H1 (cell line): ENCODE measurements at regions not wholly inside any gene's neighbourhood (a gene's known extent, or its start where the extent isn't known, plus 50 kb on each side); places are given as distances from the start of the nearest gene placed in this dataset.

Experiments used
- CTCF ChIA-PET: fragments of 300-600 bp; sonication (Branson Sonifier 250); formaldehyde crosslinking; loops from one replicate; lab custom pipeline; 2021; ENCODE audit not compliant: partially characterized antibody; lab: Charles Lee
- POLR2A ChIA-PET: fragments of 300-600 bp; sonication (Branson Sonifier 250); formaldehyde crosslinking; loops from one replicate; lab custom pipeline; 2021; ENCODE audit warnings: inconsistent platforms; ENCODE audit not compliant: partially characterized antibody; lab: Charles Lee
- DNase-seq, 2 experiments: peaks; one replicate each; pipeline versions ENCODE4 v3.0.0 to v3.0.0-alpha.2; 2010 to 2022; ENCODE audit warnings: low spot score in 2 of 2, low read depth in 1 of 2, mixed read lengths in 1 of 2
- FAIRE-seq: peaks from 2 replicates; lab custom pipeline; 2011; peaks lifted over from hg19 to GRCh38; lab: Jason Lieb, UNC
- H2AFZ ChIP-seq: 2 replicates; pipeline ENCODE4 v1.8.1; 2012; ENCODE audit warnings: low read length, inconsistent platforms
- H2AK5ac ChIP-seq: 2 replicates; pipeline ENCODE4 v1.6.1; 2013; ENCODE audit warnings: low read depth, low read length
- H2BK120ac ChIP-seq: replicated peaks from 2 replicates; pipeline ENCODE3; 2013; ENCODE audit warnings: low read depth, low read length, inconsistent platforms
- H2BK12ac ChIP-seq: 2 replicates; pipeline ENCODE4 v1.6.1; 2013; ENCODE audit warnings: low read depth, low read length
- H2BK15ac ChIP-seq: 2 replicates; pipeline ENCODE4 v1.6.1; 2013; ENCODE audit warnings: low read length
- H2BK20ac ChIP-seq: 2 replicates; pipeline ENCODE4 v1.6.1; 2013; ENCODE audit warnings: low read length
- H2BK5ac ChIP-seq: 2 replicates; pipeline ENCODE4 v1.6.1; 2013; ENCODE audit warnings: low read depth, low read length
- H3K14ac ChIP-seq: 2 replicates; pipeline ENCODE4 v1.6.1; 2013; ENCODE audit warnings: inconsistent platforms; ENCODE audit not compliant: insufficient read length
- H3K18ac ChIP-seq: 2 replicates; pipeline ENCODE4 v1.6.1; 2013; ENCODE audit warnings: low read length; ENCODE audit errors: extremely low read depth
- H3K23ac ChIP-seq: 2 replicates; pipeline ENCODE4 v1.6.1; 2013; ENCODE audit warnings: inconsistent platforms; ENCODE audit not compliant: insufficient read length
- H3K23me2 ChIP-seq: 2 replicates; pipeline ENCODE4 v1.6.1; 2013; ENCODE audit warnings: low read depth, low read length
- H3K27ac ChIP-seq: 2 replicates; pipeline ENCODE4 v1.6.1; 2011; ENCODE audit warnings: low read depth, low read length, inconsistent platforms
- H3K27me3 ChIP-seq, 4 experiments: replicated peaks in 1 of 4; 1 replicate in 1 of 4; 2 replicates in 3 of 4; pipeline versions ENCODE4 v1.6.1 to v1.8.1; 2011 to 2013; ENCODE audit warnings: low read length in 3 of 4, mild to moderate bottlenecking in 3 of 4, inconsistent platforms in 2 of 4, mixed read lengths in 2 of 4, moderate library complexity in 1 of 4; ENCODE audit not compliant: control insufficient read depth in 3 of 4, insufficient read depth in 3 of 4; ENCODE audit errors: extremely low read depth in 1 of 4
- H3K36me3 ChIP-seq, 4 experiments: 2 replicates each; pipeline versions ENCODE4 v1.6.1 to v1.8.1; 2011 to 2013; ENCODE audit warnings: mild to moderate bottlenecking in 4 of 4, low read length in 3 of 4, moderate library complexity in 2 of 4, control low read depth in 1 of 4, inconsistent platforms in 1 of 4; ENCODE audit not compliant: insufficient read depth in 4 of 4, control insufficient read depth in 2 of 4
- H3K4ac ChIP-seq: replicated peaks from 2 replicates; pipeline ENCODE3; 2013; ENCODE audit warnings: low read length, low read depth, mixed read lengths, inconsistent platforms; ENCODE audit not compliant: insufficient read length
- H3K4me1 ChIP-seq, 4 experiments: replicated peaks in 1 of 4; 1 replicate in 1 of 4; 2 replicates in 3 of 4; pipeline versions ENCODE4 v1.6.1 to v1.8.1; 2011 to 2013; ENCODE audit warnings: low read length in 3 of 4, inconsistent platforms in 2 of 4, mixed read lengths in 1 of 4; ENCODE audit not compliant: insufficient read depth in 4 of 4, control insufficient read depth in 3 of 4
- H3K4me2 ChIP-seq, 2 experiments: 2 replicates each; pipeline versions ENCODE4 v1.6.1 to v1.8.1; 2011 to 2013; ENCODE audit warnings: low read depth in 2 of 2, low read length in 2 of 2, control low read depth in 1 of 2, inconsistent platforms in 1 of 2, mild to moderate bottlenecking in 1 of 2; ENCODE audit not compliant: insufficient read depth in 1 of 2
- H3K4me3 ChIP-seq, 4 experiments: fragments of 200-600, 300-600 bp in 1 of 4; sonication (generic), shearing (Covaris generic), sonication (Bioruptor Twin) in 1 of 4; 2 replicates each; pipeline versions ENCODE4 v1.5.1 to v1.8.1; 2011 to 2016; ENCODE audit warnings: low read length in 4 of 4, low read depth in 3 of 4, control low read depth in 2 of 4, inconsistent platforms in 2 of 4, mild to moderate bottlenecking in 2 of 4, mixed read lengths in 1 of 4, moderate library complexity in 1 of 4; ENCODE audit not compliant: insufficient read depth in 2 of 4; ENCODE audit errors: extremely low read depth in 1 of 4
- H3K56ac ChIP-seq: replicated peaks from 2 replicates; pipeline ENCODE3; 2013; ENCODE audit warnings: low read depth, mild to moderate bottlenecking, mixed read lengths, low read length, inconsistent platforms; ENCODE audit not compliant: insufficient read length
- H3K79me1 ChIP-seq: 2 replicates; pipeline ENCODE4 v1.6.1; 2013; ENCODE audit warnings: low read depth, low read length, control low read depth
- H3K79me2 ChIP-seq, 2 experiments: 2 replicates each; pipeline versions ENCODE4 v1.6.1 to v1.8.1; 2012 to 2013; ENCODE audit warnings: low read length in 2 of 2, mild to moderate bottlenecking in 2 of 2, inconsistent platforms in 1 of 2; ENCODE audit not compliant: insufficient read depth in 2 of 2, control insufficient read depth in 1 of 2
- H3K9ac ChIP-seq, 4 experiments: replicated peaks in 1 of 4; 1 replicate in 1 of 4; 2 replicates in 3 of 4; pipeline versions ENCODE4 v1.6.1 to v1.8.1; 2011 to 2013; ENCODE audit warnings: low read depth in 3 of 4, low read length in 3 of 4, control low read depth in 2 of 4, mild to moderate bottlenecking in 2 of 4, moderate library complexity in 2 of 4, inconsistent platforms in 1 of 4; ENCODE audit errors: extremely low read depth in 1 of 4
- H3K9me3 ChIP-seq, 2 experiments: 2 replicates each; pipeline versions ENCODE4 v1.6.1 to v1.8.1; 2012 to 2013; ENCODE audit warnings: mild to moderate bottlenecking in 2 of 2, moderate library complexity in 2 of 2, control low read depth in 1 of 2, inconsistent platforms in 1 of 2, low read depth in 1 of 2, low read length in 1 of 2, mixed read lengths in 1 of 2; ENCODE audit not compliant: insufficient read depth in 2 of 2
- H4K20me1 ChIP-seq, 2 experiments: replicated peaks in 1 of 2; 2 replicates each; pipeline versions ENCODE3 to v1.8.1; 2011 to 2013; ENCODE audit warnings: inconsistent platforms in 2 of 2, low read length in 2 of 2, mild to moderate bottlenecking in 1 of 2; ENCODE audit not compliant: insufficient read depth in 2 of 2, control insufficient read depth in 1 of 2
- H4K5ac ChIP-seq: 2 replicates; pipeline ENCODE4 v1.6.1; 2013; ENCODE audit warnings: low read length, low read depth, mixed read lengths, inconsistent platforms; ENCODE audit not compliant: insufficient read length
- H4K8ac ChIP-seq: 2 replicates; pipeline ENCODE4 v1.8.0; 2013; ENCODE audit warnings: mild to moderate bottlenecking, moderate library complexity, low read length, inconsistent platforms; ENCODE audit not compliant: insufficient read depth; ENCODE audit errors: extremely low read depth
- H4K91ac ChIP-seq: replicated peaks from 2 replicates; pipeline ENCODE3; 2013; ENCODE audit warnings: low read length, mixed read lengths, inconsistent platforms; ENCODE audit not compliant: insufficient read length
- CBX5 ChIP-seq: fragments of 300-800, 300-1000 bp; sonication (generic); IDR thresholded peaks from 2 replicates; pipeline ENCODE4 v1.7.1; 2016; ENCODE audit warnings: antibody characterized with exemption, low read length, low read depth
- GABPA ChIP-seq: IDR thresholded peaks from 2 replicates; pipeline ENCODE4 v1.6.1; 2011; ENCODE audit warnings: mild to moderate bottlenecking, low read length, moderate library complexity, borderline replicate concordance; ENCODE audit not compliant: insufficient read depth
- GTF2F1 ChIP-seq: IDR thresholded peaks from 2 replicates; pipeline ENCODE4 v1.6.1; 2012; ENCODE audit warnings: low read depth, low read length, improper control_type of control experiment, borderline replicate concordance
- HDAC2 ChIP-seq, 2 experiments: fragments of 300-600 bp in 1 of 2; sonication (generic) in 1 of 2; IDR thresholded peaks; 2 replicates each; pipeline ENCODE4 v1.6.1; 2011 to 2012; ENCODE audit warnings: low read depth in 2 of 2, low read length in 2 of 2, mild to moderate bottlenecking in 2 of 2, moderate library complexity in 2 of 2, borderline replicate concordance in 1 of 2, inconsistent platforms in 1 of 2
- JUND ChIP-seq: IDR thresholded peaks from 2 replicates; pipeline ENCODE4 v1.6.1; 2011; ENCODE audit warnings: mild to moderate bottlenecking, improper control_type of control experiment, low read length
- NANOG ChIP-seq: IDR thresholded peaks from 2 replicates; pipeline ENCODE4 v1.6.1; 2011; ENCODE audit warnings: low read length, low read depth, mild to moderate bottlenecking, inconsistent platforms; ENCODE audit not compliant: insufficient read depth, poor library complexity, severe bottlenecking
- PHF8 ChIP-seq: fragments of 200-600 bp; sonication (generic); conservative IDR thresholded peaks from 2 replicates; pipeline ENCODE4 v1.7.1; 2012; ENCODE audit warnings: low read depth, mild to moderate bottlenecking, inconsistent platforms, low read length, moderate library complexity
- POLR2AphosphoS5 ChIP-seq: IDR thresholded peaks from 2 replicates; pipeline ENCODE4 v1.6.1; 2011; ENCODE audit warnings: low read depth, low read length
- RFX5 ChIP-seq: IDR thresholded peaks from 2 replicates; pipeline ENCODE4 v1.6.1; 2011; ENCODE audit warnings: low read depth, low read length, improper control_type of control experiment, borderline replicate concordance
- SP1 ChIP-seq: IDR thresholded peaks from 2 replicates; pipeline ENCODE4 v1.6.1; 2011; ENCODE audit warnings: low read depth, low read length
- SP4 ChIP-seq: IDR thresholded peaks from 2 replicates; pipeline ENCODE4 v1.6.1; 2012; ENCODE audit warnings: low read length, inconsistent platforms
- SUZ12 ChIP-seq: fragments of 200-600 bp; sonication (generic); IDR thresholded peaks from 2 replicates; pipeline ENCODE4 v1.6.1; 2012; ENCODE audit warnings: mild to moderate bottlenecking, inconsistent platforms, low read length, moderate library complexity, mixed read lengths
- USF2 ChIP-seq: IDR thresholded peaks from 2 replicates; pipeline ENCODE4 v1.6.1; 2011; ENCODE audit warnings: low read length, improper control_type of control experiment
- WGBS, 2 experiments: shearing (Covaris generic) in 1 of 2; methylation state at CpG; one replicate each; pipeline versions ENCODE4 v1.1.6 to v1.1.7; 2013 to 2015; ENCODE audit warnings: low lambda C conversion rate in 2 of 2, mixed read lengths in 2 of 2, inconsistent platforms in 1 of 2, low coverage in 1 of 2, missing lambda C conversion rate in 1 of 2; ENCODE audit not compliant: insufficient replicate concordance in 2 of 2, insufficient coverage in 1 of 2, insufficient read length in 1 of 2; ENCODE audit errors: extremely low coverage in 1 of 2, missing lambda C conversion rate in 1 of 2; 5-methylcytosine and 5-hydroxymethylcytosine counted together

DNA sequence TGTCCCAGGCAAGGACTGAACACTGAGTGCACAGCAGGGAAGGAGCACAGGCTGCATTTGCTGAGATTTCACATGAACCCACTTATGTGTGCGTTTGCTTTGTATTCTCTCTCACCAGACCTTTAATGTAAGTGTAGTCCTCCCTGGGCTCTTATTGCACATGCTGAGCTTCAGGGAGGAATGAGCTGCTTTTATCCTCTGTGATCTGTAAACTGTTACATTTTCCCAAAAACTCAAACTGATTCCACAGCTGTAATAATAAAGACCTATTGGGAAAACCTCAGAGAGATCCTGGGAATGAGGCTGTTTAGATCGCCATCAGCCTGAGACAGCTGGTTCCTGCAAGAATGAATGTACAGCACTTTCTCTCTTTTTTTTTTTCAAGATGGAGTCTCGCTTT lies 53.6 kb upstream of the ADORA2B start:
- Histone ChIP-seq H3K9ac (no peak overlapping the region), H2BK20ac (no peak overlapping the region), H2BK15ac (no peak overlapping the region), H2AFZ (no peak overlapping the region), H2BK5ac (no peak overlapping the region), H3K79me1 (no peaks in the 10 kb centered on the region), H3K56ac (no peak overlapping the region), H3K36me3 (no peaks in the 10 kb centered on the region), H3K4me2 (no peak overlapping the region), H3K18ac (no peak overlapping the region), H3K79me2 (no peaks in the 10 kb centered on the region), H4K8ac (no peak overlapping the region), H2BK120ac (no peak overlapping the region), H2AK5ac (no peak overlapping the region), H3K14ac (no peak overlapping the region), H3K23ac (no peak overlapping the region), H3K9me3 (no peaks in the 10 kb centered on the region), H2BK12ac (no peak overlapping the region), H3K27me3 (no peaks in the 10 kb centered on the region), H3K4me3 (no peak overlapping the region), H4K20me1 (no peaks in the 10 kb centered on the region), H3K4ac (no peak overlapping the region), H3K23me2 (no peaks in the 10 kb centered on the region), H3K4me1 (no peaks in the 10 kb centered on the region), H4K5ac (no peak overlapping the region), H3K27ac (no peak overlapping the region), H4K91ac (no peak overlapping the region)
- no peak for DNase-seq
- CTCF ChIA-PET: interaction anchor here (1.4 to 3.0 kb wide), 2 partner anchors 10 to 23 kb away, joined by 4 to 13 read pairs; no protein-coding TSS in a partner anchor
- WGBS, 2 experiments: 86% methylated on average over 3 of the region's 3 CpGs; no CpG with 5 or more reads in 1 of the 2 experiments
- FAIRE-seq: no peak
- POLR2A ChIA-PET: interaction anchor here (1.2 kb wide), 1 partner anchor 10 kb away, joined by 4 read pairs; no protein-coding TSS in a partner anchor
- TF ChIP-seq SP4 (no peak), GABPA (no peak), CBX5 (no peak), JUND (no peak), POLR2AphosphoS5 (no peak), SUZ12 (no peak), PHF8 (no peak), USF2 (no peak), GTF2F1 (no peak), HDAC2 (IDR thresholded peaks at IDR 0.05; ENCODE audit: borderline replicate concordance in 1 of 2, low read depth in 2 of 2, low read length in 2 of 2) (no peak), RFX5 (no peak), SP1 (no peak), NANOG (no peak)
